ENCODE measurements at regions not wholly inside any gene's neighbourhood (a gene's known extent, or its start where the extent isn't known, plus 50 kb on each side); places are given as distances from the start of the nearest gene placed in this dataset.

GRCh38 chr10:4775808-4776207 lies 50.2 kb upstream of the AKR1E2 start:
- no peak for DNase-seq

GRCh38 chr10:4772202-4772570 lies 53.8 kb upstream of the AKR1E2 start:
- DNase-seq, result no peak

- no peak for DNase-seq
Observed at GRCh38 chr10:4771554-4772201, 54.3 kb upstream of the AKR1E2 start.

- DNase-seq, result no peak
Observed at GRCh38 chr10:4770801-4771553, 55.0 kb upstream of the AKR1E2 start.

GRCh38 chr10:4768416-4768815 lies 57.6 kb upstream of the AKR1E2 start:
- DNase-seq, result no peak

- DNase-seq, result peak in 1 of 5 donors; percentile 23
Observed at GRCh38 chr10:4767033-4767814, 58.8 kb upstream of the AKR1E2 start.

- DNase-seq, result no peak
Observed at GRCh38 chr10:4766454-4766853, 59.6 kb upstream of the AKR1E2 start.

GRCh38 chr10:4765428-4765827 lies 60.6 kb upstream of the AKR1E2 start:
- no peak for DNase-seq

GRCh38 chr10:4763960-4764428 lies 62.0 kb upstream of the AKR1E2 start:
- no peak for DNase-seq

- DNase-seq, result no peak
Observed at GRCh38 chr10:4763513-4763912, 62.5 kb upstream of the AKR1E2 start.

GRCh38 chr10:4758256-4758655 lies 67.8 kb upstream of the AKR1E2 start:
- DNase-seq, result no peak

- no peak for DNase-seq
Observed at GRCh38 chr10:4755286-4755989, 70.6 kb upstream of the AKR1E2 start.

GRCh38 chr10:4754143-4754542 lies 71.9 kb upstream of the AKR1E2 start:
- no peak for DNase-seq

GRCh38 chr10:4751211-4751610 lies 74.8 kb upstream of the AKR1E2 start:
- DNase-seq, result no peak

GRCh38 chr10:4749271-4749574 lies 76.8 kb upstream of the AKR1E2 start:
- DNase-seq, result no peak

GRCh38 chr10:4748491-4749270 lies 77.3 kb upstream of the AKR1E2 start:
- DNase-seq, result no peak

- DNase-seq, result no peak
Observed at GRCh38 chr10:4742217-4742616, 83.8 kb upstream of the AKR1E2 start.

- no peak for DNase-seq
Observed at GRCh38 chr10:4740471-4740870, 85.5 kb upstream of the AKR1E2 start.

- DNase-seq, result no peak
Observed at GRCh38 chr10:4736608-4737007, 89.4 kb upstream of the AKR1E2 start.

GRCh38 chr10:4736183-4736582 lies 89.8 kb upstream of the AKR1E2 start:
- DNase-seq, result no peak

GRCh38 chr10:4733843-4734224 lies 92.2 kb upstream of the AKR1E2 start:
- no peak for DNase-seq

- no peak for DNase-seq
Observed at GRCh38 chr10:4733150-4733842, 92.7 kb upstream of the AKR1E2 start.
